Omental fat pad (tissue), 3 donors: ENCODE measurements at regions not wholly inside any gene's neighbourhood (a gene's known extent, or its start where the extent isn't known, plus 50 kb on each side); places are given as distances from the start of the nearest gene placed in this dataset.

Experiments
- ATAC-seq: fragments of 150-250 bp; one replicate; pipeline ENCODE4 v1.9.1; 2016; ENCODE audit warnings: mild to moderate bottlenecking, moderate library complexity; ENCODE audit not compliant: low FRiP score
- DNase-seq: peaks from one replicate; pipeline ENCODE4 v3.0.0-alpha.2; 2019; ENCODE audit warnings: low spot score
- TF ChIP-seq, protein P1 (sequence below), 3 donors: fragments of 450-650 bp; IDR thresholded peaks; one replicate each; pipeline ENCODE4 v1.5.1; 2016 to 2017; ENCODE audit warnings: antibody characterized with exemption in 3 of 3, mild to moderate bottlenecking in 3 of 3, moderate library complexity in 2 of 3

DNA sequence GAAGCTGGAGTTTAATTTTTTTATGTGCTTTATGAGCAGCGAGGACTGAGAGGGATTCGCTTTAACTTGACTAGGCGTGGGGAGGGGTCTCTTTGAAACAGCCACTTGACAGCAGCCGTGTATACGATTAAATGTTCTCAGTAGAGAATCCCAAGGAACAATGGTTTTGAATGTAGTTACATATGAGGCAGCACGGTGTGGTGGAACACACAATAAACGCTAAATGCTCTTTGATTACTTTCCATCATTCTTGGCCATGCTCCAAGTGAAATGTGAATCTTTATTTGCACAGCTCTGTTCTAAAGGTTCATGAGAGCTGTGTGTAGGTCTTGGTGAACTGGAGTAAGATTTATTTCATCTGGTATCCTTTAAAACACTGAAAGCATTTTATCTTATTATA, 251.4 kb upstream of the TGFBR2 start:
- ATAC-seq (no peak), DNase-seq (no peak)
- TF ChIP-seq, protein P1, sequence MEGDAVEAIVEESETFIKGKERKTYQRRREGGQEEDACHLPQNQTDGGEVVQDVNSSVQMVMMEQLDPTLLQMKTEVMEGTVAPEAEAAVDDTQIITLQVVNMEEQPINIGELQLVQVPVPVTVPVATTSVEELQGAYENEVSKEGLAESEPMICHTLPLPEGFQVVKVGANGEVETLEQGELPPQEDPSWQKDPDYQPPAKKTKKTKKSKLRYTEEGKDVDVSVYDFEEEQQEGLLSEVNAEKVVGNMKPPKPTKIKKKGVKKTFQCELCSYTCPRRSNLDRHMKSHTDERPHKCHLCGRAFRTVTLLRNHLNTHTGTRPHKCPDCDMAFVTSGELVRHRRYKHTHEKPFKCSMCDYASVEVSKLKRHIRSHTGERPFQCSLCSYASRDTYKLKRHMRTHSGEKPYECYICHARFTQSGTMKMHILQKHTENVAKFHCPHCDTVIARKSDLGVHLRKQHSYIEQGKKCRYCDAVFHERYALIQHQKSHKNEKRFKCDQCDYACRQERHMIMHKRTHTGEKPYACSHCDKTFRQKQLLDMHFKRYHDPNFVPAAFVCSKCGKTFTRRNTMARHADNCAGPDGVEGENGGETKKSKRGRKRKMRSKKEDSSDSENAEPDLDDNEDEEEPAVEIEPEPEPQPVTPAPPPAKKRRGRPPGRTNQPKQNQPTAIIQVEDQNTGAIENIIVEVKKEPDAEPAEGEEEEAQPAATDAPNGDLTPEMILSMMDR (IDR thresholded peaks at IDR 0.05), result no peak

DNA sequence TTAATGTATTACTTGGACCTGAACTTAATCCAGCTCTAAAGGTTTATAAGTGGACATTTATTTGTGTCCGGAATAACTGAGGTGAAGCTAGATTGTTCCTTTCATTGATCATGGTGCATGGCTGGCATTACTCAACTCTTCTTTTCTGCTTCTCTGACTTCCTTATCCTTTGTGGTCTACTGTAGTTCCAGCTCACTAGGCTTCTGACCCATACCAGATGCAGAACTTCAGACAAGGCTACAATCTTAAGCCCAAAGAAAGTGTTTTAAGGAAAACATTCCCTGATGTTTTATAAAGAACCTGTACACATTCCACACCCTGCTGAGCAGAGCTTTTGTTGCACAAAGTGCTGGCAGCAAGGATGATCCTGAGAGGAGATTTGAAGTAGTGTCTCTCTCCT, 250.8 kb upstream of the TGFBR2 start:
- TF ChIP-seq, protein P1 (IDR thresholded peaks at IDR 0.05), result no peak
- no peak for ATAC-seq
- DNase-seq, result no peak

DNA sequence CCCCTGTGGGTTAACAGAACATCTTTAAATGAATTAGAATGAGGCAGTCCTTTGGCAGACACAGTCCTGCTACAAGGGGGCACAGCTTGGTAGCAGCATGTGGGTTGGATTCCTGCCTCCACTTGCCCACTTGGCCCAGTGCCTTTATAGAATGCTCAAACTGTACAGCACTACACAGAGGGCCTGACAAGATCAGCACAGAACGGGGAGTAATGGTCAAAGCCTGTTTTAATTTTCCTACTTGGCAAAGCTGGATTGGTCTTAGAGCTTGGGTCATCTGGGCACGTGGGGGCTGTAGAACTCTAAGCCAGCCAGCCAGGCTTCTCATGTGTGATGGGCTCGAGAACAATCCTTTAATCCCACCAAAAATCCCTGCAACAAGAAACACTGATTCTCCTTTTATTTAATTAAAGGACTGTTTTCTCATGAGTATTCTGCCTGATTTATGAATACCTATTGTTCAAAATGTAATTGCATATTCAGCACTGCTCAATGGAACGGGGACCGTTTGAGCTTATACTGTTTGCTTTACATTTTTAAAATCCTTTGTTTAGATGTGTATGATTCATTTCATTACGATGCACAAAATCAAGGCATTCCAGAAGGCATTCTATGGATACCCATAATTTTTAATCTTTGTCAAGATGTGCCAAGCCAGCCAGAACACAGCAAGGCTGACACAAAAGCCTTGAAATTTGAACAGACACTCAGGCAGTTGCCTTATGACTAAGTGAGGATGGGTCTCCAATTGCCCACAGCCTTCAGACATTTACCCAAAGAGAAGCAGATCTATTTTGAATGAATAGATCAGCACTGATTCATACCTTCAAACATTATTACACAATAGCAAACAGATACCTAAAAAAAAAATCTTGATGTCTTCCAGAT, 249.3 kb upstream of the TGFBR2 start:
- TF ChIP-seq, protein P1 (IDR thresholded peaks at IDR 0.05), result no peak
- ATAC-seq (no peak), DNase-seq (no peak)

DNA sequence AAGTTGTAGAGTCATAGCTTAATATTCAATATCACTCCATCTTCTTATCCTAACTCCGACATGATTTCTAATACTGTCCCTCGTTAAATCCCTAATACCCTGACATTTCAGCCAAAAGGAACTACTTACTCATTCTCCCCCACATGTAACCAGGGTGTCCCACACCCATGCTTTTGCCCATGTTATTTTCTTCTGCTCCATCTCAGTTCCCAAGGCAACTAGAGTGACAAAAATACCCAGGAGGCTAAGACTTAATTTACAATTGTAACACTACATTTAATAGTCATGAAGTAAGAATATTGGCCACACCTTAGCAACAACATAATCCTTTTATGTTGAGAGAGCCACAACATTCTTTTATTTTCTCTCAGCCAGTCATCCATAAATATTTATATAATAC, 248.5 kb upstream of the TGFBR2 start:
- DNase-seq, result no peak
- ATAC-seq, result no peak
- TF ChIP-seq, protein P1 (IDR thresholded peaks at IDR 0.05), result no peak

DNA sequence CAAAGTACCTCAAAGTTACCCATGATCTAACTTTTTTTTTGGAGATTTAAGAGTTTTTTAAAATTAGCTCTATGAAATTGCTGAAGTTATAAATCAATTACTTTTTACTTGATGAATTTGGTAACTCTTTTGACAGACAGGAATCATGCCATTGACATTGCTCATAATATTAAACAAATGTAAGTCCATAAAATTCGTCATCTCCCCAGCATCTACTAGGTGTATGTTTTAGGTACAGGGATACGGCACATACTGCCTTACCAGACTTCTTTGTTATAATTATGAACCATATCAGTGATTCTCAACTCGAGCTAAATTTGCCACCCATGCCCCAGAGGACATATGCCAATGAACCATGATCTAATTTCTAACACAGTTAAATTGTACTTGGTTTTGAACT, 247.5 kb upstream of the TGFBR2 start:
- TF ChIP-seq, protein P1 (IDR thresholded peaks at IDR 0.05), result no peak
- no peak for DNase-seq
- no peak for ATAC-seq

DNA sequence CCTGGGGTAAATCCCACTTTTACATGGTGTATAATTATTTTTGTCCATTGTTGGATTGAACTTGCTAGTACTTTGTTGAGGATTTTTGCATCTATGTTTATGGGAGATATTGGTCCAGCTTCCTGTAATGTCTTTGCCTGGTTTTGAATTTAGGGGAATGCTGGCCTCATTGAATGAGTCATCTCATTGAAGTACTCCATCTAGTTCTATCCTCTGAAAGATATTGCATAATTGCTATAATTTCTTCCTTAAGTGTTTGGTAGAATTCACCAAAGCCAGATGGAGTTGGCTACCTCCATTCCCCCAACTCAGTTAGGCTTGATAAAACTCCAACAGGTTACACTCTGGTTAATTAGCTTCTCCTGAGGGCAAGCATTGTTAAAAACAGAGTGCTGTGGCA, 237.4 kb upstream of the TGFBR2 start:
- TF ChIP-seq, protein P1 (IDR thresholded peaks at IDR 0.05), result no peak
- ATAC-seq (peak; percentile 64), DNase-seq (no peak)

DNA sequence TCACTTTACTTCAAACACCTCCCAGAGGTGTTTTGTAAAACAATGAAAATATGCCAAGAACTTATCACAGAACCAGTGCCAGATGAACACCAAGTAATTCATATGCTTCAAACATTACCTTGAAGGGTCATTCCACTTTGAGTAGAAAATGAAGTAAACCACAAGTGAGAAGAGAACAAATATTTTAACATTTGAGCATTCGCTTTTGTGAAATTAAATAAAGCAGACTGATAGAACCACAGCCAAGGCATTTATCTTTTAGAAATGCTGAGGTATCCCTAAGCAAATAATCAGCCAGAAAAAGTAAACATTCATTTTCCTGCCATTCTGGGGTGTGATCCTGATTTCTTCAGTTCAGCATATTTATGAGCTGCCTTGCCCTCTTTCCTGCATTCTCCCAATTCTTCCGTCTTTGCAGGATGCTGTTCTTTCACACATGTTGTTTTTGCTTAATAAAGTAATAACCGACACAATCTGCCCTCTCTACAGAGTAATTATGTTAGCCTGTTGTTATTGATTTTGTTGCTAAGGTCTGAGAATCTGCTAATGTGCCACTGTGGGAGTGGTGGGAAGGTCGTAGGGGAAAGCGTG, 235.6 kb upstream of the TGFBR2 start:
- DNase-seq (no peak), ATAC-seq (peak; percentile 69)
- TF ChIP-seq, protein P1 (IDR thresholded peaks at IDR 0.05), result no peak
